HG03064 (cell line): ENCODE measurements at regions not wholly inside any gene's neighbourhood (a gene's known extent, or its start where the extent isn't known, plus 50 kb on each side); places are given as distances from the start of the nearest gene placed in this dataset.
"Not testable (repeated sequence)": the region's sequence is repeated elsewhere in the genome, so short reads cannot be mapped to it uniquely, and the experiment has no call there.

Experiments used
- ATAC-seq: cut with Tn5 transposase; IDR thresholded peaks from one replicate; pipeline ENCODE4 v1.9.1; 2021; ENCODE audit warnings: low read depth; ENCODE audit not compliant: unreplicated experiment

- ATAC-seq, result no peak
Observed at GRCh38 chr10:3662775-3663174, 122.2 kb downstream of the KLF6 start.

DNA sequence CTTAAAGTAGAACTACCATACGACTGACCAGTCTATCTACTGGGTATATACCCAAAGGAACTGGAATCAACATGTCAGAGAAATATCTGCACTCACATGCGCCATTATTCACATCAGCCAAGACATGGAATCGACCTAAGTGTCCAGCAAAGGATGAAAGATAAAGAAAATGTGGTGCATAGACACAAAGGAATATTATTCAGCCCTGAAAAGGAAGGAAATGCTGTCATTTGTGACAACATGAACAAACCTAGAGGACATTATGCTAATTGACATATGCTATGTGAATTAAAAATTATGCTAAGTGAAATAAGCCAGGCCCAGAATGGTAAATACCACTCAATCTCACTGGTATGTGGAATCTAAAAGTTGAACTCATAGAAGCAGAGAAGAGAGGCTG lies 123.7 kb downstream of the KLF6 start:
- ATAC-seq, result no peak

- no peak for ATAC-seq
Observed at GRCh38 chr10:3660753-3661152, 124.3 kb downstream of the KLF6 start.

- no peak for ATAC-seq
Observed at GRCh38 chr10:3659203-3659917, 125.6 kb downstream of the KLF6 start.

DNA sequence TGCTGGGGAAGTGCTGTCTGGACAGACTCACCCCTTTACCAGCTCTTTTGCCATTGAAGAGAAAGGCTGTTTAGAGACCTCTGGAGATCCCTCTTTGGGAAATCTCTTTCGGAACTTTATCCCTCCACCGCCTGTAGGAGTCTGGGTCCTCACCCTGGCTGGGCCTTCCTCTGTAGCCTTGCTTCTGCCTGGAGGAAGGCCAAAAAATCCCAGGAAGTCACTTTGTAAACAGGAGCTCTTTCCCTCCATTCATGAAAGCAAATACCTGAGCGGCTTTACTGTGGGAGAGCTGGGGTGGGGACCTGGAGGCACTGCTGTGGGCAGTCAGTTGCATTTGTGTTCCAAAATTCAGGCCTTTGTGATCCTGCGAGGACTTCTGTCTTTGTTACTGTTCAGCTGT lies 126.2 kb downstream of the KLF6 start:
- ATAC-seq, result no peak

- no peak for ATAC-seq
Observed at GRCh38 chr10:3656214-3656613, 128.8 kb downstream of the KLF6 start.

GRCh38 chr10:3655528-3655927 lies 129.5 kb downstream of the KLF6 start:
- no peak for ATAC-seq

DNA sequence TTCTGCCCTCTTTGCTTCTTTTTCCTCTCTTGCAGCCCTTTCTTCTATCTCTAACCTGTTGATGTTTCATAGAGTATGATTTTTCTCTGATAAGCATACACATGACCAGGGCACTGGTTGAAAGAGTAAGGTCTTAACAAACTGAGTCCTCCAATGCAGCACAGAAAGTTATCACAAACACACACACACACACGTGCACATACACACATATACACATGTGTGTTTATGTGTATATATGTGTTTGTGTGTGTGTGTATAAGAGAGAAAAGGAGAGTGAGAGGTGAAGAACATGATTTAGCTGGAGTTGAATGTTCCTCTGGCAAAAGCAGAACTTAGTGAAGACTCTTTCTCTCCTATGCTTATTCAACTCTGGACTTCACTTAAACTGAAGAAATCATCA lies 130.0 kb downstream of the KLF6 start:
- no peak for ATAC-seq

DNA sequence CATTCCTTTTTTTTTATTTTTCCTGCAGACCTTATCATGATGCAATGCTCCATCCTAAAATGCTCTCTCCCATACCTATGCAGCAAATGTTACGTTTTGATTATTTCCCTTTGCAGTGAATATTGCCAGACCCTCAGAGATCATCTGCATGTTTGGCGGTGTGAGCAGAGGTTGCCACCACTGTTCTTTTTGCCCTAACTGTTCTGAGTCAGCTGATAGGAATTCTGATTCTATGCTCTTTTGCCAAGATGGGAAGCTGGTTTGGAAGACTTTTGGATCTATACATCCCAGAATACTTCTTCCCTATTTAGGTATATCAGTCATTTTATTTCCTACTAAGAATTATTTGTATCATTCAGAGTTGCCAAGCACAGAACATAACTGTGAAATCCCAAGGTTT lies 130.5 kb downstream of the KLF6 start:
- ATAC-seq, result no peak

GRCh38 chr10:3653303-3653702 lies 131.7 kb downstream of the KLF6 start:
- ATAC-seq, result not testable (repeated sequence)

DNA sequence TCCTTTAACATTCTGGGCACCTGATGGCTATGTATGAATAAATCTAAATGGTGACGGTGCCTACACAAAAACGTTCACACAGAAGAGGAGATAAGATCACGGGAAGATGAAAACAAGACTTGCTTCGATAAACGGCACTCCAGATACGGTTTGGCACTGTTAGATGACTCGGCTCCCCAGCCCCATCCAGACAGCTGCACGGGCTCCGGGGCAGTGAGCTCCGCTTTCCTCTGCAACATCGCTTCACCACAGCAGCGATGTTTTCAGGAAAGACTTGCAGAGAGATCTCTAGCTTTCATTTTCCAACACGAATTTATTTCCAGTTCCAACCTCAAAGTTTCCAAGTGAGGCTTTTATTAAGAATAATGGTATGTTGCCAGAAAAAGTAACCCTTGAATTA lies 132.1 kb downstream of the KLF6 start:
- ATAC-seq, result no peak

DNA sequence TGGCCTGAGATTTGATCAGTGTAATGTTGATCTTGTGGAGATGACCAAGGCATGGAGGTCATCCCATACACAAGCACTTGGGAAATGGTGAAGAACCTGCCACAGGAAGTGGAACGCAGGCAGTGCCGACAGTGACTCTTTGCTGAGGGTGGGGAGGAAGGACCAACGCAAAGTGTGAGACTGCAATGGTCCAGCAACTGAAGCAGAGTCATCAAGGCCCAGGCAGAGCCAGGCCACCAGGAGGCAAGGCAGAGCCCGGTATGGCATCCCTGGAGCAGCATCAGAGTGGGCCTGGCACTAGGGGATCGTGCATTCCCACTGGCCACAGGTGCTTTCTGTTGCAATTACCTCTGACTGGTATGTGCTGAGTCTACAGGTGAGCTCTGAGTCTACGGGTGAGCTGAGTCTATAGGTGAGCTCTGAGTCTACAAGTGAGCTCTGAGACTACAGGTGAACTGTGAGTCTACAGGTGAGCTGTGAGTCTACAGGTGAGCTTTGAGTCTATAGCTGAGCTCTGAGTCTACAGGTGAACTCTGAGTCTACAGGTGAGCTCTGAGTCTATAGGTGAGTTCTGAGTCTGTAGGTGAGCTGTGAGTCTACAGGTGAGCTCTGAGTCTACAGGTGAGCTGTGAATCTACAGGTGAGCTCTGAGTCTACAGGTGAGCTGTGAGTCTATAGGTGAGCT lies 132.9 kb downstream of the KLF6 start:
- no peak for ATAC-seq

GRCh38 chr10:3648576-3648975 lies 136.4 kb downstream of the KLF6 start:
- no peak for ATAC-seq

DNA sequence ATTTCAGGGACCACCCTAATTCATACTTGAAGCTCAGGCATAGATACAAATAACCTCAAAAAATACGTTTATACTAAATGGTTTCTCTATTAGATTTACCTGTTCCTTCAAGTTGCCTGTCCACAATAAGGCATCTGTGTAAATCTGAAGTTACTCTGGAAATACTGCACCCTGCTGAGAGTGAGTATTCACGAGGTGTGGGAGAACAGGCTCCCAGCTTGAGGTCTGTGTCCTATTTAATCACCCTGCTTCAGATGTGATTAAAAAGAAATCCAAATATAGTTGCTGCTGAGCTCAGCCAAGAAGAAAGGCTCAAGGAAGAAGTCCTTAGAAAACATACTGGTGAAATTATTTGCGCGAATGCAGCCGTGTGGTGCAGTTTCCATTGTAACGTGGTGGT lies 136.8 kb downstream of the KLF6 start:
- ATAC-seq, result no peak

DNA sequence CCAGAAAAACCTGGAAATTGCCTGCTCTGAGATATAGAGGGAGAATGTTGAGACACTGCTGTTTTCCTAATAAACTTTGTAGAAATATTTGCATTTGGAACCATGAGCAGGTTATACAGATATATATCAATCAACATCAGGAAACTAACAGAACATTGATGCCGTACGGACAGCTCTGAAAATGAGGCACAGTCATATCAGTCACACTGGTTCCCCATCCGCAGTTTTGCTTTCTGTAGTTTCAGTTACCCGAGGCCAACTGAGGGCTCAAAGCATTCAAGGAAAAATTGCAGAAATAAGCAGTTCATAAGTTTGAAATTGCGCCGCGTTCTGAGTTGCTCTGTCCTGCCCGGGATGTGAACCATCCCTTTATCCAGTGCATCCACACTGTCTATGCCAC lies 137.9 kb downstream of the KLF6 start:
- ATAC-seq, result no peak

- ATAC-seq, result no peak
Observed at GRCh38 chr10:3645406-3645805, 139.6 kb downstream of the KLF6 start.

GRCh38 chr10:3640816-3641215 lies 144.2 kb downstream of the KLF6 start:
- ATAC-seq, result no peak

DNA sequence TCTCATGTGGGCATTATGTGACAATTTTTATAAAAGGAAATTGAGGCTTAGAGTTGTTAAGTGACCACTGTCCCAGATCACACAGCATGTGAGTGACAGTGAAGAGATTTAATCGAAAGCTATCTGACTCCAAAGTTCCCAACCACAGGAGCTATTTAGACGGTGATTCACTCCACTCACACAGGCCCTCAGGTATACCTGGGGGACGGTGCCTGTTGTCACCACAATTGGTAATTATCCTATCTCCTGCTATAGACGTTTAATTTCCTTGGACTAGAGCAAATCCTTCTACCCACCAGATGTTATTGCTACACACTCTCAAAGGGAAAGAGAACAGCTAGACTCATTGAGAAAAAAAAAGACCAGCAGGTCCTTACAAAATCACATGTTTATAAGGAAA lies 145.5 kb downstream of the KLF6 start:
- no peak for ATAC-seq

DNA sequence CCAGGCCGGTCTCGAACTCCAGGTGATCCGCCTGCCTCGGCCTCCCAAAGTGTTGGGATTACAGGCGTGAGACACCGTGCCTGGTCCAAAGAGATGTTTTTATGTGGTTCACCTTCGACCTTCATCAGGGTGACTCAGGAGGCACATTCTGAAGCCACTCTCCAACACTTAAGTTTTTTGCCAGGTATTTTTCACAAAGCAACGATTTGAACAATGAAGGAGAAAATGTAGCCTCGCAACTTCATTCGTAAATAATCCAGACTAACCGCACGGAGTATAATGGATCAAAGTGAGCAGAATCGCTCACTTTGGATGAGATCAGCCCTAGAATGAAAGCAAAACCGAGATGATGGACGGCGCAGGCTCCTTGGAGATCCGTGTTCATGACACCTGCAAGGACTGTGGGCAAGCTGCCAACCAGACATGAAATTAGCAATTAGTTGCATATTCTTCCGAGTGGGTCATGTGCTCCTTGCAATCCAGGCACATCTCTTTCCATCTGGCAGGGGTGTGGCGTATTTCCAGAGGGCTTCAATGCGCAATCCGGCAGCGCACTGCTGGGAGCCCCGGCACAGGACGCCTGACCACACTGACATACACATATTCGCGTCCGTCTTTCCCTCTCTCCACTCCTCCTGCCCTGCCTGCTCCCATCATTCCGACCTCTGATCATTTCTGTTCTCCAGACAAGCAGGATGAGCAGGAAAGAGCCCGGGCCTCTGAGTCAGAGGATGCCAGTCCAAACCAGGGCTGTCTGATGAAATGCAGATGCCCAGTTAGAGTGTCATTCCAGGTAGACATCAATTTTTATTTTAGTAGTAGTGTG lies 148.4 kb downstream of the KLF6 start:
- ATAC-seq, result no peak

DNA sequence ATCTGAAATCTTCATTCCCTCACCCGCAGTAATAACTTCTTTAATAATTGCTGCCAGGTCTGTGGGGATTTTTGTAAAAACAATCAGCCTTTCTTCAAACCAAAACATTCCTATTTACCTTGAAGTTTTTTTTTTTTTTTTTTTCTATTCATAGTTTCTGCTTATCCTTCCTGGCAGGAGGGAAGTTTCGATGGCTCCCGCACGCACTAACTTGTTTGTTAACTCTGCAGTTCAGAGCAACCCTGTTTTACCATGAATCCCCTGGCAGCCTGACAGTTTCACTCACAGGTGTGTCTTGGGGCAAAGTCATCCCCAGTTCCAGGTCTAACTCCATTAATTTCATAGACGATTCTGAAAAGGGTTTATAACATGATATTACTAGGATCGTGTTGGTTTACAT lies 149.3 kb downstream of the KLF6 start:
- no peak for ATAC-seq

- ATAC-seq, result no peak
Observed at GRCh38 chr10:3635211-3635671, 149.8 kb downstream of the KLF6 start.
